Liver (tissue), 7 donors: ENCODE measurements at regions not wholly inside any gene's neighbourhood (a gene's known extent, or its start where the extent isn't known, plus 50 kb on each side); places are given as distances from the start of the nearest gene placed in this dataset.

Experiments used
- DNase-seq: peaks from one replicate; pipeline ENCODE4 v3.0.0-alpha.2; 2017; ENCODE audit warnings: low spot score
- H3K27ac ChIP-seq, 2 donors: one replicate each; pipeline ENCODE4 v1.7.0; 2013; ENCODE audit warnings: inconsistent platforms in 2 of 2, low read length in 2 of 2, control low read depth in 1 of 2, low read depth in 1 of 2, mild to moderate bottlenecking in 1 of 2
- H3K27me3 ChIP-seq, 4 donors: one replicate each; pipeline versions ENCODE4 v1.6.1 to v1.7.0; 2013; ENCODE audit warnings: low read length in 3 of 4, inconsistent platforms in 1 of 4, mild to moderate bottlenecking in 1 of 4, moderate library complexity in 1 of 4; ENCODE audit not compliant: control insufficient read depth in 4 of 4, insufficient read depth in 4 of 4
- H3K36me3 ChIP-seq, 4 donors: one replicate each; pipeline versions ENCODE4 v1.6.1 to v1.7.0; 2013; ENCODE audit warnings: low read length in 3 of 4, mild to moderate bottlenecking in 3 of 4, low read depth in 1 of 4, moderate library complexity in 1 of 4; ENCODE audit not compliant: control insufficient read depth in 4 of 4, insufficient read depth in 3 of 4
- H3K4me1 ChIP-seq, 4 donors: one replicate each; pipeline versions ENCODE4 v1.6.1 to v1.7.0; 2013; ENCODE audit warnings: low read length in 3 of 4, mild to moderate bottlenecking in 3 of 4, moderate library complexity in 1 of 4; ENCODE audit not compliant: control insufficient read depth in 4 of 4, insufficient read depth in 4 of 4
- H3K4me3 ChIP-seq, 3 donors: one replicate each; pipeline versions ENCODE4 v1.6.1 to v1.7.0; 2013; ENCODE audit warnings: low read length in 3 of 3, control low read depth in 1 of 3, low read depth in 1 of 3, mild to moderate bottlenecking in 1 of 3
- H3K9ac ChIP-seq, 2 donors: one replicate each; pipeline ENCODE4 v1.7.0; 2013; ENCODE audit warnings: low read length in 2 of 2, mild to moderate bottlenecking in 2 of 2, moderate library complexity in 2 of 2, control low read depth in 1 of 2, low read depth in 1 of 2
- H3K9me3 ChIP-seq, 4 donors: one replicate each; pipeline versions ENCODE4 v1.6.1 to v1.7.0; 2013; ENCODE audit warnings: low read length in 3 of 4; ENCODE audit not compliant: control insufficient read depth in 4 of 4
- ATF3 ChIP-seq: IDR thresholded peaks from 2 replicates; pipeline ENCODE4 v1.6.1; 2016; ENCODE audit warnings: antibody characterized with exemption
- EGR1 ChIP-seq, 2 donors: IDR thresholded peaks; 2 replicates each; pipeline ENCODE4 v1.6.1; 2016 to 2018; ENCODE audit warnings: antibody characterized with exemption in 2 of 2, low read depth in 2 of 2
- FOXA1 ChIP-seq: IDR thresholded peaks from 2 replicates; pipeline ENCODE4 v1.6.1; 2016; ENCODE audit warnings: antibody characterized with exemption
- FOXA2 ChIP-seq: IDR thresholded peaks from 2 replicates; pipeline ENCODE4 v1.6.1; 2016; ENCODE audit warnings: antibody characterized with exemption
- GABPA ChIP-seq, 2 donors: IDR thresholded peaks in 1 of 2; conservative IDR thresholded peaks in 1 of 2; 2 replicates each; pipeline ENCODE4 v1.6.1; 2016; ENCODE audit warnings: antibody characterized with exemption in 2 of 2, mild to moderate bottlenecking in 1 of 2, moderate library complexity in 1 of 2
- HNF4A ChIP-seq, 2 donors: conservative IDR thresholded peaks; 2 replicates each; pipeline ENCODE4 v1.6.1; 2016; ENCODE audit warnings: antibody characterized with exemption in 2 of 2, mild to moderate bottlenecking in 2 of 2
- HNF4G ChIP-seq: IDR thresholded peaks from 2 replicates; pipeline ENCODE4 v1.6.1; 2016; ENCODE audit warnings: antibody characterized with exemption
- JUND ChIP-seq, 2 donors: IDR thresholded peaks; 2 replicates each; pipeline ENCODE4 v1.6.1; 2016; ENCODE audit warnings: antibody characterized with exemption in 2 of 2
- MAX ChIP-seq: IDR thresholded peaks from 2 replicates; pipeline ENCODE4 v1.6.1; 2016; ENCODE audit warnings: antibody characterized with exemption
- NR2F2 ChIP-seq: IDR thresholded peaks from 2 replicates; pipeline ENCODE4 v1.6.1; 2016; ENCODE audit warnings: antibody characterized with exemption
- RAD21 ChIP-seq, 2 donors: IDR thresholded peaks; 2 replicates each; pipeline ENCODE4 v1.6.1; 2016; ENCODE audit warnings: antibody characterized with exemption in 2 of 2, mild to moderate bottlenecking in 2 of 2
- REST ChIP-seq: IDR thresholded peaks from 2 replicates; pipeline ENCODE4 v1.6.1; 2016; ENCODE audit warnings: antibody characterized with exemption, mild to moderate bottlenecking
- RXRA ChIP-seq, 2 donors: IDR thresholded peaks; 2 replicates each; pipeline ENCODE4 v1.6.1; 2017 to 2018; ENCODE audit warnings: antibody characterized with exemption in 2 of 2, mild to moderate bottlenecking in 1 of 2
- TAF1 ChIP-seq: conservative IDR thresholded peaks from 2 replicates; pipeline ENCODE4 v1.6.1; 2016; ENCODE audit warnings: antibody characterized with exemption, mild to moderate bottlenecking
- WGBS: extraction: QIAGEN DNeasy Blood & Tissue Kit; methylation state at CpG from one replicate; pipeline ENCODE4 v1.1.7; 2013; 5-methylcytosine and 5-hydroxymethylcytosine counted together
- donor health status: healthy.
- donor health status: healthy.
- donor health status: healthy.
- donor health status: healthy.

- no peak for TF ChIP-seq FOXA1
Observed at GRCh38 chr21:32101277-32101676, 177.6 kb downstream of the MIS18A start (continued).

- Histone ChIP-seq H3K4me1 (no peaks in the 10 kb centered on the region), H3K27ac (no peak overlapping the region), H3K4me3 (no peak overlapping the region), H3K36me3 (no peaks in the 10 kb centered on the region), H3K9ac (no peak overlapping the region), H3K9me3 (no peaks in the 10 kb centered on the region), H3K27me3 (peaks cover 0 to 2% (median 0%) of the 10 kb centered on the region in 4 donors)
- TF ChIP-seq GABPA (IDR thresholded peaks at IDR 0.05 in 1 of 2, conservative IDR thresholded peaks at IDR 0.05 in 1 of 2), result no peak
- TF ChIP-seq TAF1, result no peak
- no peak for TF ChIP-seq FOXA1
- no peak for TF ChIP-seq MAX
- TF ChIP-seq EGR1 (IDR thresholded peaks at IDR 0.05; ENCODE audit: low read depth in 2 of 2), result no peak
- TF ChIP-seq NR2F2, result no peak
- no peak for TF ChIP-seq ATF3
- DNase-seq, result no peak
- WGBS, result 79% methylated on average over 5 of the region's 5 CpGs
Observed at GRCh38 chr21:32100423-32100822, 178.4 kb downstream of the MIS18A start.

- 85% methylated on average over 5 of the region's 5 CpGs for WGBS
- Histone ChIP-seq H3K27ac (no peak overlapping the region), H3K9ac (no peak overlapping the region), H3K4me3 (no peak overlapping the region), H3K9me3 (no peaks in the 10 kb centered on the region), H3K36me3 (no peaks in the 10 kb centered on the region), H3K27me3 (peaks cover 0 to 2% (median 0%) of the 10 kb centered on the region in 4 donors), H3K4me1 (no peaks in the 10 kb centered on the region)
- no peak for TF ChIP-seq RXRA (IDR thresholded peaks at IDR 0.05)
- TF ChIP-seq HNF4A (conservative IDR thresholded peaks at IDR 0.05), result no peak
- no peak for TF ChIP-seq RAD21 (IDR thresholded peaks at IDR 0.05)
- TF ChIP-seq JUND (IDR thresholded peaks at IDR 0.05), result no peak
- no peak for TF ChIP-seq HNF4G
- no peak for TF ChIP-seq FOXA2
- TF ChIP-seq REST, result no peak
- no peak for TF ChIP-seq ATF3
- TF ChIP-seq GABPA (IDR thresholded peaks at IDR 0.05 in 1 of 2, conservative IDR thresholded peaks at IDR 0.05 in 1 of 2), result no peak
- TF ChIP-seq NR2F2, result no peak
- no peak for TF ChIP-seq TAF1
- TF ChIP-seq EGR1 (IDR thresholded peaks at IDR 0.05; ENCODE audit: low read depth in 2 of 2), result no peak
- no peak for DNase-seq
Observed at GRCh38 chr21:32099812-32100416, 178.9 kb downstream of the MIS18A start.
